MCF 10A (cell line): ENCODE measurements at regions not wholly inside any gene's neighbourhood (a gene's known extent, or its start where the extent isn't known, plus 50 kb on each side); places are given as distances from the start of the nearest gene placed in this dataset.

Experiments used
- BruUV-seq: library from RNA; stranded (reverse); fragments of 400-500 nt; replicated peaks from 2 replicates; lab custom pipeline; 2021; lab: Mats Ljungman, UMichigan
- CTCF ChIA-PET: fragments of 300-600 bp; sonication (Branson Sonifier 250); formaldehyde crosslinking; extraction: SDS; loops from one replicate; lab custom pipeline; 2021; ENCODE audit warnings: antibody characterized with exemption, inconsistent platforms; lab: Yijun Ruan, JAX
- POLR2A ChIA-PET: fragments of 300-600, 350-650 bp; sonication (Branson Sonifier 250); formaldehyde crosslinking; extraction: SDS; loops from one replicate; lab custom pipeline; 2020; ENCODE audit warnings: antibody characterized with exemption, inconsistent platforms; lab: Yijun Ruan, JAX
- DNase-seq: peaks from one replicate; pipeline ENCODE4 v3.0.0-alpha.2; 2018; ENCODE audit not compliant: unreplicated experiment
- H3K27ac Mint-ChIP-seq: one replicate; pipeline ENCODE4 v1.8.0; 2022; ENCODE audit warnings: mild to moderate bottlenecking, low read depth, mixed read lengths; ENCODE audit not compliant: unreplicated experiment
- H3K27me3 Mint-ChIP-seq: one replicate; pipeline ENCODE4 v1.8.0; 2022; ENCODE audit warnings: mixed read lengths; ENCODE audit not compliant: insufficient read depth, unreplicated experiment
- H3K36me3 Mint-ChIP-seq: one replicate; pipeline ENCODE4 v1.8.0; 2022; ENCODE audit warnings: mild to moderate bottlenecking, moderate library complexity, mixed read lengths; ENCODE audit not compliant: insufficient read depth, unreplicated experiment
- H3K4me1 Mint-ChIP-seq: one replicate; pipeline ENCODE4 v1.8.0; 2022; ENCODE audit warnings: mixed read lengths; ENCODE audit not compliant: insufficient read depth, unreplicated experiment
- H3K4me3 Mint-ChIP-seq: one replicate; pipeline ENCODE4 v1.8.0; 2022; ENCODE audit warnings: mild to moderate bottlenecking, moderate library complexity, mixed read lengths; ENCODE audit not compliant: unreplicated experiment
- H3K9me3 Mint-ChIP-seq: one replicate; pipeline ENCODE4 v1.8.0; 2022; ENCODE audit warnings: mixed read lengths; ENCODE audit not compliant: unreplicated experiment
- CTCF ChIP-seq: fragments of 200-600 bp; IDR thresholded peaks from one replicate; pipeline ENCODE4 v1.8.0; 2022; ENCODE audit warnings: antibody characterized with exemption, mild to moderate bottlenecking; ENCODE audit not compliant: unreplicated experiment
- intact Hi-C: fragments of 100-400 bp; cut with micrococcal nuclease; formaldehyde crosslinking; loops from 2 replicates; pipeline ENCODE4 v1.14.1; 2022

- no TSS peak for BruUV-seq
- peaks cover 11% of the 10 kb centered on the region for H3K4me1 Mint-ChIP-seq
- DNase-seq, result no peak
- intact Hi-C loops, result no loop called here
- H3K9me3 Mint-ChIP-seq, result no peaks in the 10 kb centered on the region
- H3K36me3 Mint-ChIP-seq, result no peaks in the 10 kb centered on the region
- ChIA-PET CTCF (interaction anchor here (0.5 kb wide), 1 partner anchor 36 kb away, joined by 4 read pairs; no protein-coding TSS in a partner anchor), POLR2A (interaction anchor here (0.7 kb wide), 1 partner anchor 155 kb away, joined by 3 read pairs; no protein-coding TSS in a partner anchor)
- no peak overlapping the region for H3K27ac Mint-ChIP-seq
- no peak for TF ChIP-seq CTCF
- no peak overlapping the region for H3K4me3 Mint-ChIP-seq
- H3K27me3 Mint-ChIP-seq, result peaks cover 76% of the 10 kb centered on the region
These were observed 532.2 kb downstream of the MID1IP1 start for GRCh38 chrX:39333451-39333850.

- intact Hi-C loops, result no loop called here
- no TSS peak for BruUV-seq
- H3K36me3 Mint-ChIP-seq, result no peaks in the 10 kb centered on the region
- TF ChIP-seq CTCF, result no peak
- ChIA-PET CTCF (no interaction called here), POLR2A (interaction anchor here (0.6 kb wide), 2 partner anchors 10 to 1314 kb away, joined by 3 read pairs; no protein-coding TSS in a partner anchor)
- peak; percentile 4 for DNase-seq
- H3K27me3 Mint-ChIP-seq, result peaks cover 56% of the 10 kb centered on the region
- peaks cover 11% of the 10 kb centered on the region for H3K4me1 Mint-ChIP-seq
- H3K4me3 Mint-ChIP-seq, result no peak overlapping the region
- no peaks in the 10 kb centered on the region for H3K9me3 Mint-ChIP-seq
- H3K27ac Mint-ChIP-seq, result no peak overlapping the region
These were observed 534.4 kb downstream of the MID1IP1 start for GRCh38 chrX:39335513-39336235.

GRCh38 chrX:39336671-39337311 lies 535.5 kb downstream of the MID1IP1 start:
- POLR2A ChIA-PET, result interaction anchor here (0.6 kb wide), 2 partner anchors 9 to 1313 kb away, joined by 3 read pairs; no protein-coding TSS in a partner anchor
- no peak overlapping the region for H3K27ac Mint-ChIP-seq
- no peak for DNase-seq

More at GRCh38 chrX:39336671-39337311, 535.5 kb downstream of the MID1IP1 start:
- CTCF ChIA-PET, result no interaction called here
- Mint-ChIP-seq H3K4me3 (no peak overlapping the region), H3K27me3 (peaks cover 58% of the 10 kb centered on the region), H3K4me1 (peaks cover 11% of the 10 kb centered on the region), H3K9me3 (no peaks in the 10 kb centered on the region), H3K36me3 (no peaks in the 10 kb centered on the region)
- TF ChIP-seq CTCF, result no peak
- BruUV-seq, result no TSS peak
- intact Hi-C loops, result no loop called here
